22Rv1 (cell line): ENCODE measurements at regions not wholly inside any gene's neighbourhood (a gene's known extent, or its start where the extent isn't known, plus 50 kb on each side); places are given as distances from the start of the nearest gene placed in this dataset.

Source experiments
- H3K27ac ChIP-seq: fragments of 450-650 bp; 2 replicates; pipeline ENCODE4 v1.5.1; 2017
- CTCF ChIP-seq: fragments of 450-650 bp; IDR thresholded peaks from 2 replicates; pipeline ENCODE4 v1.5.1; 2017; ENCODE audit warnings: mild to moderate bottlenecking
- ZFX ChIP-seq: fragments of 450-650 bp; IDR thresholded peaks from 2 replicates; pipeline ENCODE4 v1.6.1; 2017; ENCODE audit warnings: antibody characterized with exemption, borderline replicate concordance

- no peak overlapping the region for H3K27ac ChIP-seq
- TF ChIP-seq CTCF = no peak
- TF ChIP-seq ZFX = no peak
Observed at GRCh38 chr11:29495676-29496075, 521.2 kb downstream of the KCNA4 start.

GRCh38 chr11:29490938-29491337 is 525.9 kb downstream of the KCNA4 start:
- TF ChIP-seq CTCF = no peak
- TF ChIP-seq ZFX = no peak
- no peak overlapping the region for H3K27ac ChIP-seq

GRCh38 chr11:29486301-29486700 is 530.5 kb downstream of the KCNA4 start:
- H3K27ac ChIP-seq = no peak overlapping the region
- no peak for TF ChIP-seq CTCF
- TF ChIP-seq ZFX = no peak

- H3K27ac ChIP-seq = no peak overlapping the region
- no peak for TF ChIP-seq ZFX
Observed at GRCh38 chr11:29485641-29486040, 531.2 kb downstream of the KCNA4 start.

GRCh38 chr11:29484548-29484947 is 532.3 kb downstream of the KCNA4 start:
- TF ChIP-seq ZFX = no peak
- TF ChIP-seq CTCF = no peak
- H3K27ac ChIP-seq = no peak overlapping the region

GRCh38 chr11:29483831-29484230 is 533.0 kb downstream of the KCNA4 start:
- no peak for TF ChIP-seq CTCF
- no peak for TF ChIP-seq ZFX

GRCh38 chr11:29482510-29482909 is 534.3 kb downstream of the KCNA4 start:
- no peak for TF ChIP-seq CTCF
- no peak for TF ChIP-seq ZFX
- H3K27ac ChIP-seq = no peak overlapping the region

More at GRCh38 chr11:29483831-29484230, 533.0 kb downstream of the KCNA4 start:
- no peak overlapping the region for H3K27ac ChIP-seq

- no peak for TF ChIP-seq ZFX
- TF ChIP-seq CTCF = no peak
- no peak overlapping the region for H3K27ac ChIP-seq
Observed at GRCh38 chr11:29481738-29482137, 535.1 kb downstream of the KCNA4 start.
